ACHN (cell line): ENCODE measurements at regions not wholly inside any gene's neighbourhood (a gene's known extent, or its start where the extent isn't known, plus 50 kb on each side); places are given as distances from the start of the nearest gene placed in this dataset.
A peak's percentile ranks its signal among the peaks of the same experiment; 100 is the strongest.

Experiments
- DNase-seq: peaks from one replicate; pipeline ENCODE4 v3.0.0-alpha.2; 2015
- in situ Hi-C: cut with HindIII; loops from 2 replicates; pipeline ENCODE4 v1.10.0; 2017; ENCODE audit warnings: low sequenced_read_pairs, low pct_ligation_motif_present, low pct_unique_long_range_greater_than_20kb

- no peak for DNase-seq
- in situ Hi-C loops = no loop called here
Measured at GRCh38 chr16:82567175-82567574, 59.6 kb upstream of the CDH13 start.

- in situ Hi-C loops = no loop called here
- DNase-seq = no peak
Measured at GRCh38 chr16:82563401-82563800, 63.4 kb upstream of the CDH13 start.

- in situ Hi-C loops = no loop called here
Measured at GRCh38 chr16:82562183-82562683, 64.5 kb upstream of the CDH13 start.

GRCh38 chr16:82560805-82561325 is 65.9 kb upstream of the CDH13 start:
- DNase-seq = no peak
- in situ Hi-C loops = no loop called here

More at GRCh38 chr16:82562183-82562683, 64.5 kb upstream of the CDH13 start:
- no peak for DNase-seq

GRCh38 chr16:82544378-82545160 is 82.2 kb upstream of the CDH13 start:
- in situ Hi-C loops = no loop called here
- DNase-seq = no peak

- no peak for DNase-seq
- in situ Hi-C loops = no loop called here
Measured at GRCh38 chr16:82542714-82543113, 84.1 kb upstream of the CDH13 start.

GRCh38 chr16:82541103-82541502 is 85.7 kb upstream of the CDH13 start:
- DNase-seq = no peak
- in situ Hi-C loops = no loop called here

GRCh38 chr16:82535764-82536163 is 91.0 kb upstream of the CDH13 start:
- in situ Hi-C loops = no loop called here

GRCh38 chr16:82535262-82535661 is 91.5 kb upstream of the CDH13 start:
- in situ Hi-C loops = no loop called here
- no peak for DNase-seq

More at GRCh38 chr16:82535764-82536163, 91.0 kb upstream of the CDH13 start:
- DNase-seq = no peak

GRCh38 chr16:82533189-82533588 is 93.6 kb upstream of the CDH13 start:
- DNase-seq = no peak
- in situ Hi-C loops = no loop called here

- DNase-seq = no peak
- in situ Hi-C loops = no loop called here
Measured at GRCh38 chr16:82530883-82531282, 95.9 kb upstream of the CDH13 start.

GRCh38 chr16:82527101-82527500 is 99.7 kb upstream of the CDH13 start:
- in situ Hi-C loops = no loop called here
- no peak for DNase-seq

- in situ Hi-C loops = no loop called here
- no peak for DNase-seq
Measured at GRCh38 chr16:82524976-82525375, 101.8 kb upstream of the CDH13 start.

GRCh38 chr16:82523815-82524214 is 103.0 kb upstream of the CDH13 start:
- in situ Hi-C loops = no loop called here

GRCh38 chr16:82522026-82522425 is 104.7 kb upstream of the CDH13 start:
- no peak for DNase-seq
- in situ Hi-C loops = no loop called here

More at GRCh38 chr16:82523815-82524214, 103.0 kb upstream of the CDH13 start:
- peak; percentile 63 for DNase-seq

GRCh38 chr16:82518811-82519210 is 108.0 kb upstream of the CDH13 start:
- DNase-seq = no peak
- in situ Hi-C loops = no loop called here

- no peak for DNase-seq
- in situ Hi-C loops = no loop called here
Measured at GRCh38 chr16:82514262-82514661, 112.5 kb upstream of the CDH13 start.

GRCh38 chr16:82510789-82511305 is 115.9 kb upstream of the CDH13 start:
- in situ Hi-C loops = no loop called here
- DNase-seq = no peak

- DNase-seq = no peak
Measured at GRCh38 chr16:82509691-82510430, 116.9 kb upstream of the CDH13 start.

More at GRCh38 chr16:82509691-82510430, 116.9 kb upstream of the CDH13 start:
- in situ Hi-C loops = no loop called here
